ENCODE measurements at regions not wholly inside any gene's neighbourhood (a gene's known extent, or its start where the extent isn't known, plus 50 kb on each side); places are given as distances from the start of the nearest gene placed in this dataset.

GRCh38 chr6:159609652-159610178 is 83.3 kb downstream of the SOD2 start:
- Histone ChIP-seq H3K36me3 (ENCODE audit: control insufficient read depth, insufficient read depth, low read length) (no peaks in the 10 kb centered on the region), H3K27me3 (ENCODE audit: control insufficient read depth in 2 of 2, insufficient read depth in 2 of 2, low read length in 2 of 2) (peaks cover 0 to 27% of the 10 kb centered on the region in 2 experiments; a peak in 2 of 5 replicates), H4K20me1 (replicated peaks; ENCODE audit: control insufficient read depth, insufficient read depth, low read length) (no peaks in the 10 kb centered on the region), H2AFZ (ENCODE audit: low read depth, low read length) (no peak overlapping the region), H3K9me3 (replicated peaks; ENCODE audit: control insufficient read depth, insufficient read depth, low read depth, low read length) (no peaks in the 10 kb centered on the region), H3K9me1 (ENCODE audit: control insufficient read depth, insufficient read depth, low read length) (no peaks in the 10 kb centered on the region), H3K4me3 (no peak overlapping the region), H3K9ac (ENCODE audit: insufficient read depth in 1 of 2, low read depth in 2 of 2, low read length in 2 of 2) (no peak overlapping the region), H3K4me1 (replicated peaks in 1 of 2; ENCODE audit: control insufficient read depth in 2 of 2, insufficient read depth in 2 of 2, low read length in 2 of 2) (no peaks in the 10 kb centered on the region), H3K4me2 (ENCODE audit: insufficient read depth, low read length) (no peak overlapping the region), H3K27ac (ENCODE audit: extremely low read depth, low read depth, low read length) (no peak overlapping the region), H3K79me2 (ENCODE audit: control insufficient read depth, insufficient read depth, low read length) (no peaks in the 10 kb centered on the region)
- 0% methylated on average over 2 of the region's 2 CpGs for WGBS (ENCODE audit: insufficient coverage, low coverage, missing lambda C conversion rate)
- FAIRE-seq (no peak), ATAC-seq (no peak), DNase-seq (ENCODE audit: extremely low read depth in 1 of 4, low spot score in 3 of 4) (no peak)
- ChIA-PET POLR2A (no interaction called here), CTCF (ENCODE audit: low intra/inter-chr PET ratio) (interaction anchor here (0.8 to 1.3 kb wide), 2 partner anchors 392 to 436 kb away, joined by 3 to 6 read pairs; no protein-coding TSS in a partner anchor)
- intact Hi-C loops (cut with micrococcal nuclease) (loop anchor here (1.0 to 5.0 kb wide), 2 partner anchors 357 to 435 kb away; no protein-coding TSS in a partner anchor), in situ Hi-C loops (cut with MboI) (no loop called here)
- TF ChIP-seq MITF (IDR thresholded peaks at IDR 0.05): no peak
- no TSS peak for BruUV-seq (replicated peaks)

- no peak overlapping the region for H2AFZ ChIP-seq (ENCODE audit: low read depth, low read length)
- no peak overlapping the region for H3K9ac ChIP-seq (ENCODE audit: insufficient read depth in 1 of 2, low read depth in 2 of 2, low read length in 2 of 2)
- no peaks in the 10 kb centered on the region for H3K9me3 ChIP-seq (replicated peaks; ENCODE audit: control insufficient read depth, insufficient read depth, low read depth, low read length)
- in situ Hi-C loops (cut with MboI): no loop called here
- H4K20me1 ChIP-seq (replicated peaks; ENCODE audit: control insufficient read depth, insufficient read depth, low read length): no peaks in the 10 kb centered on the region
- no peaks in the 10 kb centered on the region for H3K36me3 ChIP-seq (ENCODE audit: control insufficient read depth, insufficient read depth, low read length)
- H3K4me1 ChIP-seq (replicated peaks in 1 of 2; ENCODE audit: control insufficient read depth in 2 of 2, insufficient read depth in 2 of 2, low read length in 2 of 2): no peaks in the 10 kb centered on the region
- DNase-seq (ENCODE audit: extremely low read depth in 1 of 4, low spot score in 3 of 4) (peak; percentile 45 to 64 (median 57)), FAIRE-seq (peak; percentile 76), ATAC-seq (peak; percentile 98)
- peaks cover 0 to 31% of the 10 kb centered on the region in 2 experiments; a peak in 3 of 5 replicates for H3K27me3 ChIP-seq (ENCODE audit: control insufficient read depth in 2 of 2, insufficient read depth in 2 of 2, low read length in 2 of 2)
- WGBS (ENCODE audit: insufficient coverage, low coverage, missing lambda C conversion rate): 8% methylated on average over 6 of the region's 6 CpGs
- no peaks in the 10 kb centered on the region for H3K79me2 ChIP-seq (ENCODE audit: control insufficient read depth, insufficient read depth, low read length)
- CTCF ChIA-PET (ENCODE audit: low intra/inter-chr PET ratio): interaction anchor here (0.8 to 1.3 kb wide), 2 partner anchors 392 to 435 kb away, joined by 3 to 6 read pairs; no protein-coding TSS in a partner anchor
- H3K4me3 ChIP-seq: no peak overlapping the region
- BruUV-seq (replicated peaks): no TSS peak
- no peak overlapping the region for H3K4me2 ChIP-seq (ENCODE audit: insufficient read depth, low read length)
- intact Hi-C loops (cut with micrococcal nuclease): loop anchor here (1.0 to 5.0 kb wide), 2 partner anchors 357 to 435 kb away; no protein-coding TSS in a partner anchor
- no peak overlapping the region for H3K27ac ChIP-seq (ENCODE audit: extremely low read depth, low read depth, low read length)
- POLR2A ChIA-PET: no interaction called here
- no peaks in the 10 kb centered on the region for H3K9me1 ChIP-seq (ENCODE audit: control insufficient read depth, insufficient read depth, low read length)
- TF ChIP-seq ARID2 (IDR thresholded peaks at IDR 0.05): peak; percentile 48; the same call in 1 of the 2 replicates
- no peak for TF ChIP-seq SLC30A9 (CRISPR knock-in tag; IDR thresholded peaks at IDR 0.05)
- no peak for TF ChIP-seq TRIM28 (IDR thresholded peaks at IDR 0.05)
- no peak for TF ChIP-seq SMARCB1 (IDR thresholded peaks at IDR 0.05; ENCODE audit: insufficient read length, low read depth)
- no peak for TF ChIP-seq ZHX1 (conservative IDR thresholded peaks at IDR 0.05; ENCODE audit: low read length)
- TF ChIP-seq SMARCC2 (IDR thresholded peaks at IDR 0.05; ENCODE audit: low read depth): no peak
- TF ChIP-seq L3MBTL2 (IDR thresholded peaks at IDR 0.05): no peak
- TF ChIP-seq ZNF655 (CRISPR knock-in tag; IDR thresholded peaks at IDR 0.05): no peak
Measured at GRCh38 chr6:159608961-159609651, 83.9 kb downstream of the SOD2 start.

Data from K562 (cell line).